H1 (cell line): ENCODE measurements at regions not wholly inside any gene's neighbourhood (a gene's known extent, or its start where the extent isn't known, plus 50 kb on each side); places are given as distances from the start of the nearest gene placed in this dataset.

Source experiments
- CTCF ChIA-PET: fragments of 300-600 bp; sonication (Branson Sonifier 250); formaldehyde crosslinking; loops from one replicate; lab custom pipeline; 2021; ENCODE audit not compliant: partially characterized antibody; lab: Charles Lee
- POLR2A ChIA-PET: fragments of 300-600 bp; sonication (Branson Sonifier 250); formaldehyde crosslinking; loops from one replicate; lab custom pipeline; 2021; ENCODE audit warnings: inconsistent platforms; ENCODE audit not compliant: partially characterized antibody; lab: Charles Lee
- DNase-seq, 2 experiments: peaks; one replicate each; pipeline versions ENCODE4 v3.0.0 to v3.0.0-alpha.2; 2010 to 2022; ENCODE audit warnings: low spot score in 2 of 2, low read depth in 1 of 2, mixed read lengths in 1 of 2
- FAIRE-seq: peaks from 2 replicates; lab custom pipeline; 2011; peaks lifted over from hg19 to GRCh38; lab: Jason Lieb, UNC
- H2AFZ ChIP-seq: 2 replicates; pipeline ENCODE4 v1.8.1; 2012; ENCODE audit warnings: low read length, inconsistent platforms
- H2AK5ac ChIP-seq: 2 replicates; pipeline ENCODE4 v1.6.1; 2013; ENCODE audit warnings: low read depth, low read length
- H2BK120ac ChIP-seq: replicated peaks from 2 replicates; pipeline ENCODE3; 2013; ENCODE audit warnings: low read depth, low read length, inconsistent platforms
- H2BK12ac ChIP-seq: 2 replicates; pipeline ENCODE4 v1.6.1; 2013; ENCODE audit warnings: low read depth, low read length
- H2BK15ac ChIP-seq: 2 replicates; pipeline ENCODE4 v1.6.1; 2013; ENCODE audit warnings: low read length
- H2BK20ac ChIP-seq: 2 replicates; pipeline ENCODE4 v1.6.1; 2013; ENCODE audit warnings: low read length
- H2BK5ac ChIP-seq: 2 replicates; pipeline ENCODE4 v1.6.1; 2013; ENCODE audit warnings: low read depth, low read length
- H3K14ac ChIP-seq: 2 replicates; pipeline ENCODE4 v1.6.1; 2013; ENCODE audit warnings: inconsistent platforms; ENCODE audit not compliant: insufficient read length
- H3K18ac ChIP-seq: 2 replicates; pipeline ENCODE4 v1.6.1; 2013; ENCODE audit warnings: low read length; ENCODE audit errors: extremely low read depth
- H3K23ac ChIP-seq: 2 replicates; pipeline ENCODE4 v1.6.1; 2013; ENCODE audit warnings: inconsistent platforms; ENCODE audit not compliant: insufficient read length
- H3K23me2 ChIP-seq: 2 replicates; pipeline ENCODE4 v1.6.1; 2013; ENCODE audit warnings: low read depth, low read length
- H3K27ac ChIP-seq: 2 replicates; pipeline ENCODE4 v1.6.1; 2011; ENCODE audit warnings: low read depth, low read length, inconsistent platforms
- H3K27me3 ChIP-seq, 4 experiments: replicated peaks in 1 of 4; 1 replicate in 1 of 4; 2 replicates in 3 of 4; pipeline versions ENCODE4 v1.6.1 to v1.8.1; 2011 to 2013; ENCODE audit warnings: low read length in 3 of 4, mild to moderate bottlenecking in 3 of 4, inconsistent platforms in 2 of 4, mixed read lengths in 2 of 4, moderate library complexity in 1 of 4; ENCODE audit not compliant: control insufficient read depth in 3 of 4, insufficient read depth in 3 of 4; ENCODE audit errors: extremely low read depth in 1 of 4
- H3K36me3 ChIP-seq, 4 experiments: 2 replicates each; pipeline versions ENCODE4 v1.6.1 to v1.8.1; 2011 to 2013; ENCODE audit warnings: mild to moderate bottlenecking in 4 of 4, low read length in 3 of 4, moderate library complexity in 2 of 4, control low read depth in 1 of 4, inconsistent platforms in 1 of 4; ENCODE audit not compliant: insufficient read depth in 4 of 4, control insufficient read depth in 2 of 4
- H3K4ac ChIP-seq: replicated peaks from 2 replicates; pipeline ENCODE3; 2013; ENCODE audit warnings: low read length, low read depth, mixed read lengths, inconsistent platforms; ENCODE audit not compliant: insufficient read length
- H3K4me1 ChIP-seq, 4 experiments: replicated peaks in 1 of 4; 1 replicate in 1 of 4; 2 replicates in 3 of 4; pipeline versions ENCODE4 v1.6.1 to v1.8.1; 2011 to 2013; ENCODE audit warnings: low read length in 3 of 4, inconsistent platforms in 2 of 4, mixed read lengths in 1 of 4; ENCODE audit not compliant: insufficient read depth in 4 of 4, control insufficient read depth in 3 of 4
- H3K4me2 ChIP-seq, 2 experiments: 2 replicates each; pipeline versions ENCODE4 v1.6.1 to v1.8.1; 2011 to 2013; ENCODE audit warnings: low read depth in 2 of 2, low read length in 2 of 2, control low read depth in 1 of 2, inconsistent platforms in 1 of 2, mild to moderate bottlenecking in 1 of 2; ENCODE audit not compliant: insufficient read depth in 1 of 2
- H3K4me3 ChIP-seq, 4 experiments: fragments of 200-600, 300-600 bp in 1 of 4; sonication (generic), shearing (Covaris generic), sonication (Bioruptor Twin) in 1 of 4; 2 replicates each; pipeline versions ENCODE4 v1.5.1 to v1.8.1; 2011 to 2016; ENCODE audit warnings: low read length in 4 of 4, low read depth in 3 of 4, control low read depth in 2 of 4, inconsistent platforms in 2 of 4, mild to moderate bottlenecking in 2 of 4, mixed read lengths in 1 of 4, moderate library complexity in 1 of 4; ENCODE audit not compliant: insufficient read depth in 2 of 4; ENCODE audit errors: extremely low read depth in 1 of 4
- H3K56ac ChIP-seq: replicated peaks from 2 replicates; pipeline ENCODE3; 2013; ENCODE audit warnings: low read depth, mild to moderate bottlenecking, mixed read lengths, low read length, inconsistent platforms; ENCODE audit not compliant: insufficient read length
- H3K79me1 ChIP-seq: 2 replicates; pipeline ENCODE4 v1.6.1; 2013; ENCODE audit warnings: low read depth, low read length, control low read depth
- H3K79me2 ChIP-seq, 2 experiments: 2 replicates each; pipeline versions ENCODE4 v1.6.1 to v1.8.1; 2012 to 2013; ENCODE audit warnings: low read length in 2 of 2, mild to moderate bottlenecking in 2 of 2, inconsistent platforms in 1 of 2; ENCODE audit not compliant: insufficient read depth in 2 of 2, control insufficient read depth in 1 of 2
- H3K9ac ChIP-seq, 4 experiments: replicated peaks in 1 of 4; 1 replicate in 1 of 4; 2 replicates in 3 of 4; pipeline versions ENCODE4 v1.6.1 to v1.8.1; 2011 to 2013; ENCODE audit warnings: low read depth in 3 of 4, low read length in 3 of 4, control low read depth in 2 of 4, mild to moderate bottlenecking in 2 of 4, moderate library complexity in 2 of 4, inconsistent platforms in 1 of 4; ENCODE audit errors: extremely low read depth in 1 of 4
- H3K9me3 ChIP-seq, 2 experiments: 2 replicates each; pipeline versions ENCODE4 v1.6.1 to v1.8.1; 2012 to 2013; ENCODE audit warnings: mild to moderate bottlenecking in 2 of 2, moderate library complexity in 2 of 2, control low read depth in 1 of 2, inconsistent platforms in 1 of 2, low read depth in 1 of 2, low read length in 1 of 2, mixed read lengths in 1 of 2; ENCODE audit not compliant: insufficient read depth in 2 of 2
- H4K20me1 ChIP-seq, 2 experiments: replicated peaks in 1 of 2; 2 replicates each; pipeline versions ENCODE3 to v1.8.1; 2011 to 2013; ENCODE audit warnings: inconsistent platforms in 2 of 2, low read length in 2 of 2, mild to moderate bottlenecking in 1 of 2; ENCODE audit not compliant: insufficient read depth in 2 of 2, control insufficient read depth in 1 of 2
- H4K5ac ChIP-seq: 2 replicates; pipeline ENCODE4 v1.6.1; 2013; ENCODE audit warnings: low read length, low read depth, mixed read lengths, inconsistent platforms; ENCODE audit not compliant: insufficient read length
- H4K8ac ChIP-seq: 2 replicates; pipeline ENCODE4 v1.8.0; 2013; ENCODE audit warnings: mild to moderate bottlenecking, moderate library complexity, low read length, inconsistent platforms; ENCODE audit not compliant: insufficient read depth; ENCODE audit errors: extremely low read depth
- H4K91ac ChIP-seq: replicated peaks from 2 replicates; pipeline ENCODE3; 2013; ENCODE audit warnings: low read length, mixed read lengths, inconsistent platforms; ENCODE audit not compliant: insufficient read length
- BRCA1 ChIP-seq: IDR thresholded peaks from 2 replicates; pipeline ENCODE4 v1.6.1; 2012; ENCODE audit warnings: low read depth, low read length, improper control_type of control experiment
- CHD2 ChIP-seq: IDR thresholded peaks from 2 replicates; pipeline ENCODE4 v1.6.1; 2012; ENCODE audit warnings: low read length, improper control_type of control experiment
- E2F6 ChIP-seq: IDR thresholded peaks from 2 replicates; pipeline ENCODE4 v1.6.1; 2012; ENCODE audit warnings: inconsistent platforms
- EZH2 ChIP-seq: fragments of 200-600 bp; sonication (generic); IDR thresholded peaks from 2 replicates; pipeline ENCODE4 v1.7.1; 2012; ENCODE audit warnings: low read depth, mild to moderate bottlenecking, moderate library complexity, low read length, inconsistent platforms; ENCODE audit not compliant: severe bottlenecking
- GABPA ChIP-seq: IDR thresholded peaks from 2 replicates; pipeline ENCODE4 v1.6.1; 2011; ENCODE audit warnings: mild to moderate bottlenecking, low read length, moderate library complexity, borderline replicate concordance; ENCODE audit not compliant: insufficient read depth
- HDAC2 ChIP-seq, 2 experiments: fragments of 300-600 bp in 1 of 2; sonication (generic) in 1 of 2; IDR thresholded peaks; 2 replicates each; pipeline ENCODE4 v1.6.1; 2011 to 2012; ENCODE audit warnings: low read depth in 2 of 2, low read length in 2 of 2, mild to moderate bottlenecking in 2 of 2, moderate library complexity in 2 of 2, borderline replicate concordance in 1 of 2, inconsistent platforms in 1 of 2
- HDAC6 ChIP-seq: IDR thresholded peaks from one replicate; pipeline ENCODE4 v1.7.1; 2012; ENCODE audit warnings: low read depth, mild to moderate bottlenecking, inconsistent platforms, low read length, moderate library complexity
- KDM1A ChIP-seq: fragments of 200-600, 300-600 bp; sonication (generic); IDR thresholded peaks from 2 replicates; pipeline ENCODE4 v1.7.1; 2016; ENCODE audit warnings: mild to moderate bottlenecking, low read length, borderline replicate concordance
- NANOG ChIP-seq: IDR thresholded peaks from 2 replicates; pipeline ENCODE4 v1.6.1; 2011; ENCODE audit warnings: low read length, low read depth, mild to moderate bottlenecking, inconsistent platforms; ENCODE audit not compliant: insufficient read depth, poor library complexity, severe bottlenecking
- POLR2AphosphoS5 ChIP-seq: IDR thresholded peaks from 2 replicates; pipeline ENCODE4 v1.6.1; 2011; ENCODE audit warnings: low read depth, low read length
- RBBP5 ChIP-seq: IDR thresholded peaks from 2 replicates; pipeline ENCODE4 v1.7.1; 2012; ENCODE audit warnings: low read depth, mild to moderate bottlenecking, inconsistent platforms, low read length, moderate library complexity, borderline replicate concordance
- SIRT6 ChIP-seq: IDR thresholded peaks from one replicate; pipeline ENCODE4 v1.7.1; 2012; ENCODE audit warnings: low read length, inconsistent platforms
- SUZ12 ChIP-seq: fragments of 200-600 bp; sonication (generic); IDR thresholded peaks from 2 replicates; pipeline ENCODE4 v1.6.1; 2012; ENCODE audit warnings: mild to moderate bottlenecking, inconsistent platforms, low read length, moderate library complexity, mixed read lengths
- ZNF274 ChIP-seq: IDR thresholded peaks from 2 replicates; pipeline ENCODE4 v1.7.0; 2012; ENCODE audit warnings: low read length, borderline replicate concordance; ENCODE audit errors: extremely low read depth
- WGBS, 2 experiments: shearing (Covaris generic) in 1 of 2; methylation state at CpG; one replicate each; pipeline versions ENCODE4 v1.1.6 to v1.1.7; 2013 to 2015; ENCODE audit warnings: low lambda C conversion rate in 2 of 2, mixed read lengths in 2 of 2, inconsistent platforms in 1 of 2, low coverage in 1 of 2, missing lambda C conversion rate in 1 of 2; ENCODE audit not compliant: insufficient replicate concordance in 2 of 2, insufficient coverage in 1 of 2, insufficient read length in 1 of 2; ENCODE audit errors: extremely low coverage in 1 of 2, missing lambda C conversion rate in 1 of 2; 5-methylcytosine and 5-hydroxymethylcytosine counted together

GRCh38 chr16:13612623-13613022, 307.3 kb upstream of the ERCC4 start:
- Histone ChIP-seq H2BK20ac (no peak overlapping the region), H4K5ac (no peak overlapping the region), H2BK120ac (no peak overlapping the region), H3K36me3 (no peaks in the 10 kb centered on the region), H4K91ac (no peak overlapping the region), H3K27me3 (no peaks in the 10 kb centered on the region), H3K56ac (no peak overlapping the region), H2BK5ac (no peak overlapping the region), H2AK5ac (no peak overlapping the region), H3K4me1 (peaks cover 0 to 12% (median 7%) of the 10 kb centered on the region in 4 experiments; a peak in 5 of 7 replicates), H3K27ac (no peak overlapping the region), H2AFZ (no peak overlapping the region), H4K20me1 (no peaks in the 10 kb centered on the region), H3K4me3 (no peak overlapping the region), H3K18ac (no peak overlapping the region), H3K79me1 (no peaks in the 10 kb centered on the region), H3K79me2 (no peaks in the 10 kb centered on the region), H3K4ac (no peak overlapping the region), H3K23me2 (peaks cover 2% of the 10 kb centered on the region; the same call in 1 of the 2 replicates), H3K23ac (no peak overlapping the region), H3K14ac (no peak overlapping the region), H3K9ac (no peak overlapping the region), H3K9me3 (no peaks in the 10 kb centered on the region), H4K8ac (no peak overlapping the region), H3K4me2 (no peak overlapping the region), H2BK12ac (no peak overlapping the region), H2BK15ac (no peak overlapping the region)
- 90% methylated on average over 4 of the region's 4 CpGs; no CpG with 5 or more reads in 1 of the 2 experiments for WGBS, 2 experiments
- ChIA-PET CTCF (no interaction called here), POLR2A (no interaction called here)
- FAIRE-seq (no peak), DNase-seq (no peak)
- TF ChIP-seq ZNF274, result no peak
- TF ChIP-seq E2F6, result no peak
- TF ChIP-seq CHD2, result no peak
- no peak for TF ChIP-seq RBBP5
- TF ChIP-seq GABPA, result no peak
- TF ChIP-seq EZH2, result no peak
- TF ChIP-seq HDAC2 (IDR thresholded peaks at IDR 0.05; ENCODE audit: borderline replicate concordance in 1 of 2, low read depth in 2 of 2, low read length in 2 of 2), result no peak
- no peak for TF ChIP-seq HDAC6
- no peak for TF ChIP-seq NANOG
- no peak for TF ChIP-seq POLR2AphosphoS5
- no peak for TF ChIP-seq SUZ12
- TF ChIP-seq SIRT6, result no peak
- TF ChIP-seq BRCA1, result no peak
- no peak for TF ChIP-seq KDM1A
